ENCODE measurements at regions not wholly inside any gene's neighbourhood (a gene's known extent, or its start where the extent isn't known, plus 50 kb on each side); places are given as distances from the start of the nearest gene placed in this dataset.

GRCh38 chr1:184161071-184161698 lies 109.7 kb downstream of the TSEN15 start:
- no peaks in the 10 kb centered on the region for H3K36me3 ChIP-seq
- intact Hi-C loops (cut with DNase I; ENCODE audit: low total_unique reads): loop anchor here (5.0 kb wide), 1 partner anchor 461 kb away; no protein-coding TSS in a partner anchor
- peaks cover 0 to 3% (median 0%) of the 10 kb centered on the region in 7 donors for H3K27me3 ChIP-seq (replicated peaks in 1 of 7)
- 50 to 75% (median 58%) methylated on average over 3 of the region's 3 CpGs for WGBS, 5 donors
- no peak for DNase-seq
- H3K4me3 ChIP-seq: no peak overlapping the region
- TF ChIP-seq POLR2AphosphoS5 (IDR thresholded peaks at IDR 0.05) (peak in 1 of 3 donors; percentile 31), CTCF (IDR thresholded peaks at IDR 0.05 in 8 of 11, conservative IDR thresholded peaks at IDR 0.05 in 3 of 11) (no peak), POLR2A (IDR thresholded peaks at IDR 0.05) (no peak)
- no peaks in the 10 kb centered on the region for H3K9me3 ChIP-seq
- H3K4me1 ChIP-seq: peaks cover 0 to 76% (median 21%) of the 10 kb centered on the region in 6 donors
- H3K27ac ChIP-seq: peak overlapping the region in 7 of 8 donors; percentile 12 to 88 (median 73)

- intact Hi-C loops (cut with DNase I; ENCODE audit: low total_unique reads): loop anchor here (5.0 kb wide), 1 partner anchor 460 kb away; no protein-coding TSS in a partner anchor
- no peak for DNase-seq
- 71 to 86% (median 76%) methylated on average over 9 of the region's 9 CpGs for WGBS, 5 donors
- no peak overlapping the region for H3K4me3 ChIP-seq
- H3K27me3 ChIP-seq (replicated peaks in 1 of 7): no peaks in the 10 kb centered on the region
- TF ChIP-seq POLR2A (IDR thresholded peaks at IDR 0.05) (no peak), CTCF (IDR thresholded peaks at IDR 0.05 in 8 of 11, conservative IDR thresholded peaks at IDR 0.05 in 3 of 11) (no peak), POLR2AphosphoS5 (IDR thresholded peaks at IDR 0.05) (no peak)
- peak overlapping the region in 7 of 8 donors; percentile 6 to 88 (median 63) for H3K27ac ChIP-seq
- H3K9me3 ChIP-seq: no peaks in the 10 kb centered on the region
- no peaks in the 10 kb centered on the region for H3K36me3 ChIP-seq
- peaks cover 0 to 76% (median 21%) of the 10 kb centered on the region in 6 donors for H3K4me1 ChIP-seq
These were observed 110.8 kb downstream of the TSEN15 start for GRCh38 chr1:184162281-184162680.

GRCh38 chr1:184163674-184164465 lies 112.3 kb downstream of the TSEN15 start:
- Histone ChIP-seq H3K27me3 (replicated peaks in 1 of 7) (no peaks in the 10 kb centered on the region), H3K27ac (peak overlapping the region in 2 of 8 donors; percentile 1 to 25), H3K36me3 (no peaks in the 10 kb centered on the region), H3K4me3 (no peak overlapping the region), H3K4me1 (peaks cover 0 to 67% (median 20%) of the 10 kb centered on the region in 6 donors), H3K9me3 (no peaks in the 10 kb centered on the region)
- DNase-seq: no peak
- TF ChIP-seq POLR2AphosphoS5 (IDR thresholded peaks at IDR 0.05) (no peak), CTCF (IDR thresholded peaks at IDR 0.05 in 8 of 11, conservative IDR thresholded peaks at IDR 0.05 in 3 of 11) (no peak), POLR2A (IDR thresholded peaks at IDR 0.05) (no peak)
- intact Hi-C loops (cut with DNase I; ENCODE audit: low total_unique reads): loop anchor here (5.0 kb wide), 1 partner anchor 458 kb away; no protein-coding TSS in a partner anchor
- 49 to 74% (median 70%) methylated on average over 3 of the region's 3 CpGs for WGBS, 5 donors

- peaks cover 0 to 60% (median 17%) of the 10 kb centered on the region in 6 donors for H3K4me1 ChIP-seq
- TF ChIP-seq CTCF (IDR thresholded peaks at IDR 0.05 in 8 of 11, conservative IDR thresholded peaks at IDR 0.05 in 3 of 11): no peak
- TF ChIP-seq POLR2AphosphoS5 (IDR thresholded peaks at IDR 0.05): no peak
- no peak for TF ChIP-seq POLR2A (IDR thresholded peaks at IDR 0.05)
These were observed 113.0 kb downstream of the TSEN15 start for GRCh38 chr1:184164536-184164935.

More at GRCh38 chr1:184164536-184164935, 113.0 kb downstream of the TSEN15 start:
- H3K9me3 ChIP-seq: no peaks in the 10 kb centered on the region
- H3K4me3 ChIP-seq: no peak overlapping the region
- 76 to 92% (median 90%) methylated on average over 1 of the region's 1 CpG for WGBS, 5 donors
- no peaks in the 10 kb centered on the region for H3K27me3 ChIP-seq (replicated peaks in 1 of 7)
- H3K27ac ChIP-seq: peak overlapping the region in 1 of 8 donors; percentile 1
- no peaks in the 10 kb centered on the region for H3K36me3 ChIP-seq
- intact Hi-C loops (cut with DNase I; ENCODE audit: low total_unique reads): loop anchor here (5.0 kb wide), 1 partner anchor 458 kb away; no protein-coding TSS in a partner anchor
- no peak for DNase-seq

Measured in spleen (tissue), 11 donors.